ENCODE measurements at regions not wholly inside any gene's neighbourhood (a gene's known extent, or its start where the extent isn't known, plus 50 kb on each side); places are given as distances from the start of the nearest gene placed in this dataset.

- Mint-ChIP-seq H3K4me1 (ENCODE audit: unreplicated experiment) (peaks cover 3% of the 10 kb centered on the region), H3K27ac (ENCODE audit: unreplicated experiment) (no peak overlapping the region), H3K4me3 (ENCODE audit: unreplicated experiment) (no peak overlapping the region), H3K27me3 (ENCODE audit: unreplicated experiment) (peaks cover 5% of the 10 kb centered on the region), H3K36me3 (ENCODE audit: low read depth, unreplicated experiment) (peaks cover 7% of the 10 kb centered on the region), H3K9me3 (ENCODE audit: unreplicated experiment) (no peaks in the 10 kb centered on the region)
- TF ChIP-seq CTCF (IDR thresholded peaks at IDR 0.05; ENCODE audit: unreplicated experiment), result no peak
- DNase-seq (ENCODE audit: low spot score), result no peak
These were observed 82.3 kb upstream of the FAM20C start for GRCh38 chr7:109898-110556.

- DNase-seq (ENCODE audit: low spot score), result no peak
- Mint-ChIP-seq H3K4me1 (ENCODE audit: unreplicated experiment) (peaks cover 3% of the 10 kb centered on the region), H3K27me3 (ENCODE audit: unreplicated experiment) (peaks cover 8% of the 10 kb centered on the region), H3K9me3 (ENCODE audit: unreplicated experiment) (no peaks in the 10 kb centered on the region), H3K27ac (ENCODE audit: unreplicated experiment) (no peak overlapping the region), H3K36me3 (ENCODE audit: low read depth, unreplicated experiment) (peaks cover 7% of the 10 kb centered on the region), H3K4me3 (ENCODE audit: unreplicated experiment) (no peak overlapping the region)
- TF ChIP-seq CTCF (IDR thresholded peaks at IDR 0.05; ENCODE audit: unreplicated experiment), result no peak
These were observed 81.7 kb upstream of the FAM20C start for GRCh38 chr7:110557-111232.

DNA sequence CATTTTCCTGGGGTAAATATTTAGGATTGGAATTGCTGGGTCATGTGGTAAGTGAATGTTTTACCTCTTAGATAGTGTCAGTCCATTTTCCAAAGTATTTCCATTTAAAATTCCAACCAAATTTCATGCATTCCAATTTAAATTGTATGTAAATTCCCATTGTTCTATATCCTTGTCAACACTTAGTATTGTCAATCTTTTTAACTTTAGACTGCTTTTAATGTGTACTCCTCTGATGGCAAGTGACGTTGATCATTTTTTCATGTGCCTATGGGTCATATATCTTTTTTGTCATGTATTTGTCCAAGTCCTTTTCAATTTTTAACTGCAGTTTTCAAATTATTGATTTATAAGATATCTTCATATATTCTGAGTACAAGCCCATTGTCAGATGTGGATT is 80.8 kb upstream of the FAM20C start:
- Mint-ChIP-seq H3K27me3 (ENCODE audit: unreplicated experiment) (peaks cover 9% of the 10 kb centered on the region), H3K9me3 (ENCODE audit: unreplicated experiment) (no peaks in the 10 kb centered on the region), H3K36me3 (ENCODE audit: low read depth, unreplicated experiment) (peaks cover 7% of the 10 kb centered on the region), H3K4me1 (ENCODE audit: unreplicated experiment) (peaks cover 3% of the 10 kb centered on the region), H3K27ac (ENCODE audit: unreplicated experiment) (no peak overlapping the region), H3K4me3 (ENCODE audit: unreplicated experiment) (no peak overlapping the region)
- no peak for DNase-seq (ENCODE audit: low spot score)
- no peak for TF ChIP-seq CTCF (IDR thresholded peaks at IDR 0.05; ENCODE audit: unreplicated experiment)

- Mint-ChIP-seq H3K27ac (ENCODE audit: unreplicated experiment) (no peak overlapping the region), H3K9me3 (ENCODE audit: unreplicated experiment) (no peaks in the 10 kb centered on the region), H3K27me3 (ENCODE audit: unreplicated experiment) (peaks cover 9% of the 10 kb centered on the region), H3K4me1 (ENCODE audit: unreplicated experiment) (peaks cover 3% of the 10 kb centered on the region), H3K4me3 (ENCODE audit: unreplicated experiment) (no peak overlapping the region), H3K36me3 (ENCODE audit: low read depth, unreplicated experiment) (peaks cover 7% of the 10 kb centered on the region)
- no peak for DNase-seq (ENCODE audit: low spot score)
- no peak for TF ChIP-seq CTCF (IDR thresholded peaks at IDR 0.05; ENCODE audit: unreplicated experiment)
These were observed 79.5 kb upstream of the FAM20C start for GRCh38 chr7:112881-113280.

DNA sequence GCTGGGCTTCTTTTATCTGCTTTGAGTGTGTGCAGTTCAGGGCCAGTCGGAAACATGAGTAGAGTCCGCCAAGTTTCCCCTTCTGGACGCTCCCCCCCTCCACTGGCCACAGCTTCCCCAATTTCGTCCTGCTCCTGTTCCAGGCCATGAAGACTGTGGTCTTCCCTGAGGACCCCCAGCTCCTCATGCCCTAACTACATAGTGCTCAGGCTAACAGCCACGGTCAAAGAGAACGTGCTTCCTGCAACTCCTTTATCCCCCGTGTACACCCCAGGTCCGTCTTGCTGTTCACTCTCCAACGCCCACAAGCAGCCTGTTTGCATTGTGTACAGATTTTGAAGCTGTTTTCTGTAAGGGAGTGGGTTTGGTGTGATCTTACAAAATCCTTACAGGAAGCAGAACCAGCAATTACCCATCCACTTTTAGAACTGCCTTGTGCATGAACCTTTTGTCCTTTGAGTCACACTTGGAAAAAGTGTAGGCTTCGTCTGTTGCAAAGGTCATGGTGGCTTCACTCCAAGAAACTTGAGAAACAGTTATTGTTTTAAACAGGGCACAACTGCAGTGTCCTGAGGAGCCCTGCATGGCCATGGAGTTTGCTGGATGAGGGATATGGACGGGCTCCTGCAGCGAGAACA is 77.0 kb upstream of the FAM20C start:
- H3K4me1 Mint-ChIP-seq (ENCODE audit: unreplicated experiment), result peaks cover 4% of the 10 kb centered on the region
- peaks cover 7% of the 10 kb centered on the region for H3K36me3 Mint-ChIP-seq (ENCODE audit: low read depth, unreplicated experiment)
- no peaks in the 10 kb centered on the region for H3K9me3 Mint-ChIP-seq (ENCODE audit: unreplicated experiment)
- TF ChIP-seq CTCF (IDR thresholded peaks at IDR 0.05; ENCODE audit: unreplicated experiment), result no peak
- DNase-seq (ENCODE audit: low spot score), result no peak
- no peak overlapping the region for H3K4me3 Mint-ChIP-seq (ENCODE audit: unreplicated experiment)
- H3K27ac Mint-ChIP-seq (ENCODE audit: unreplicated experiment), result no peak overlapping the region
- H3K27me3 Mint-ChIP-seq (ENCODE audit: unreplicated experiment), result peaks cover 10% of the 10 kb centered on the region

Measured in endothelial cell (in vitro differentiated cells).